HG02798 (cell line): ENCODE measurements at regions not wholly inside any gene's neighbourhood (a gene's known extent, or its start where the extent isn't known, plus 50 kb on each side); places are given as distances from the start of the nearest gene placed in this dataset.

Experiments
- ATAC-seq: cut with Tn5 transposase; IDR thresholded peaks from one replicate; pipeline ENCODE4 v1.9.1; 2021; ENCODE audit warnings: mild to moderate bottlenecking; ENCODE audit not compliant: unreplicated experiment, poor library complexity

- ATAC-seq, result no peak
Measured at GRCh38 chr2:16338026-16338425, 327.6 kb downstream of the CYRIA start.

- no peak for ATAC-seq
Measured at GRCh38 chr2:16336916-16337315, 328.7 kb downstream of the CYRIA start.

GRCh38 chr2:16336491-16336890 is 329.1 kb downstream of the CYRIA start:
- ATAC-seq, result no peak

- ATAC-seq, result no peak
Measured at GRCh38 chr2:16335947-16336346, 329.7 kb downstream of the CYRIA start.

- no peak for ATAC-seq
Measured at GRCh38 chr2:16335604-16335930, 330.1 kb downstream of the CYRIA start.

- ATAC-seq, result no peak
Measured at GRCh38 chr2:16334886-16335603, 330.6 kb downstream of the CYRIA start.

- no peak for ATAC-seq
Measured at GRCh38 chr2:16334366-16334765, 331.3 kb downstream of the CYRIA start.

GRCh38 chr2:16333681-16334080 is 332.0 kb downstream of the CYRIA start:
- no peak for ATAC-seq

- ATAC-seq, result no peak
Measured at GRCh38 chr2:16332681-16333557, 332.7 kb downstream of the CYRIA start.

- ATAC-seq, result no peak
Measured at GRCh38 chr2:16331772-16332171, 333.9 kb downstream of the CYRIA start.

- ATAC-seq, result no peak
Measured at GRCh38 chr2:16330982-16331381, 334.7 kb downstream of the CYRIA start.

GRCh38 chr2:16330571-16330970 is 335.1 kb downstream of the CYRIA start:
- ATAC-seq, result no peak

GRCh38 chr2:16330012-16330411 is 335.6 kb downstream of the CYRIA start:
- ATAC-seq, result no peak

GRCh38 chr2:16329421-16329820 is 336.2 kb downstream of the CYRIA start:
- no peak for ATAC-seq

GRCh38 chr2:16328521-16329190 is 337.0 kb downstream of the CYRIA start:
- ATAC-seq, result no peak

GRCh38 chr2:16327326-16327725 is 338.3 kb downstream of the CYRIA start:
- ATAC-seq, result no peak

GRCh38 chr2:16326711-16327300 is 338.8 kb downstream of the CYRIA start:
- ATAC-seq, result no peak

GRCh38 chr2:16325976-16326510 is 339.6 kb downstream of the CYRIA start:
- ATAC-seq, result no peak

- ATAC-seq, result no peak
Measured at GRCh38 chr2:16325016-16325975, 340.3 kb downstream of the CYRIA start.
